ENCODE measurements at regions not wholly inside any gene's neighbourhood (a gene's known extent, or its start where the extent isn't known, plus 50 kb on each side); places are given as distances from the start of the nearest gene placed in this dataset.

- TF ChIP-seq CTCF (IDR thresholded peaks at IDR 0.05) (no peak), POLR2A (IDR thresholded peaks at IDR 0.05) (no peak)
Measured at GRCh38 chr7:115693779-115694178, 336.8 kb downstream of the TFEC start.

Data from heart left ventricle (tissue), 13 donors.